C4-2B (cell line): ENCODE measurements at regions not wholly inside any gene's neighbourhood (a gene's known extent, or its start where the extent isn't known, plus 50 kb on each side); places are given as distances from the start of the nearest gene placed in this dataset.

ENCODE experiments used
- CTCF ChIP-seq: fragments of 450-650 bp; conservative IDR thresholded peaks from 2 replicates; pipeline ENCODE4 v1.5.1; 2017; ENCODE audit warnings: mild to moderate bottlenecking
- ZFX ChIP-seq: fragments of 450-650 bp; IDR thresholded peaks from 2 replicates; pipeline ENCODE4 v1.6.1; 2017

- TF ChIP-seq CTCF: no peak
- no peak for TF ChIP-seq ZFX
Observed at GRCh38 chr5:127213231-127213630, 77.4 kb upstream of the MEGF10 start.
